ENCODE measurements at regions not wholly inside any gene's neighbourhood (a gene's known extent, or its start where the extent isn't known, plus 50 kb on each side); places are given as distances from the start of the nearest gene placed in this dataset.

DNA sequence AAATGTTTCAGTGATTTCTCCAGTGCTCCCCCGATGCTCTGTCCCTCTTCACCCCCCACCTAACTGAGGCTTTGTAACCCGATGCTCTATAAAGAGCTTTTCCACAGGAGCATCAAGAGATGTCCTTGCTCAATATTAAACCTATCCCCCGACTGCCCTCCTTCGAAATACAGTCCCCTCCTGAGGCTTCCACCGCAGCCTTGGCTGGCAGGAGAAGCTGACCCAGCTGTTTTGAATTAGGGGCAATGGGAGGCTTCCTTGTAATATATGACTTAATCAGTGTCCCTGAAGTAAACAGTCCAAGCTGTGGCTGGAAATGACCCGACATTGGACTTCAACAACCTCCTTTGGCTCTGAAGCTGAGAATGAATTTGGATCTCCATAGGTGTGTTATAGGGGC lies 62.4 kb downstream of the TMEM30B start:
- DNase-seq = no peak
- Histone ChIP-seq H3K27ac (ENCODE audit: low read depth, low read length) (no peak overlapping the region), H3K27me3 (ENCODE audit: control insufficient read depth in 2 of 2, insufficient read depth in 2 of 2, low read length in 2 of 2) (peaks cover 0 to 3% of the 10 kb centered on the region in 2 donors), H3K9me3 (ENCODE audit: control insufficient read depth in 2 of 3, low read length in 3 of 3) (no peaks in the 10 kb centered on the region), H3K4me1 (ENCODE audit: control insufficient read depth in 2 of 2, insufficient read depth in 2 of 2, low read length in 2 of 2) (no peaks in the 10 kb centered on the region), H3K36me3 (ENCODE audit: control insufficient read depth in 2 of 3, insufficient read depth in 3 of 3, low read length in 3 of 3) (no peaks in the 10 kb centered on the region), H3K4me3 (ENCODE audit: low read length) (no peak overlapping the region)
- ATAC-seq = no peak
- intact Hi-C loops (cut with micrococcal nuclease) = no loop called here
- H3K27me3 Mint-ChIP-seq = peaks cover 30 to 37% (median 35%) of the 10 kb centered on the region in 5 donors
- CTCF ChIA-PET = interaction anchor here (0.7 to 0.9 kb wide), 2 partner anchors 10 to 13 kb away, joined by 4 read pairs; no protein-coding TSS in a partner anchor
- H3K27ac Mint-ChIP-seq = no peak overlapping the region
- no peaks in the 10 kb centered on the region for H3K4me1 Mint-ChIP-seq
- POLR2A ChIA-PET = no interaction called here
- no peaks in the 10 kb centered on the region for H3K9me3 Mint-ChIP-seq
- H3K4me3 Mint-ChIP-seq = no peak overlapping the region
- no peaks in the 10 kb centered on the region for H3K36me3 Mint-ChIP-seq

DNA sequence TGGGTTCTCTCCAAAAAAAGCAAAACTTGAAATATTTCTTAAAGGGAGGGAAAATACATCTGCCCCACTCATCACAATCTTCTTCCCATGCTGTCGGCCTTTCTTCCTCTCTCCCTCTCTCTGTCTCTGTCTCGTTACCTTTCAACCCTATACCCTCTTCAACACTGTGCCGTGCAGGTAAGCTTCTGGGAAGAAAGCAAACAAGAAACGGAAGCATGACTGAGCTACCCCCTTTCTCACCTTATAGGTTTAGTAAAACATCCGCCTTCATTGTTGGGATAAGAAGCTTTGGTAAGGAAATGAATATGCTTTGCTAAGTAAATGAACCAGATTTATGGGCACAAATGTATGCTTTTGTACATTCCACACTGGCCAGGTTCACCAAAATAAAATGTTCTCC lies 63.0 kb downstream of the TMEM30B start:
- Histone ChIP-seq H3K4me1 (ENCODE audit: control insufficient read depth in 2 of 2, insufficient read depth in 2 of 2, low read length in 2 of 2) (no peaks in the 10 kb centered on the region), H3K27me3 (ENCODE audit: control insufficient read depth in 2 of 2, insufficient read depth in 2 of 2, low read length in 2 of 2) (no peaks in the 10 kb centered on the region), H3K27ac (ENCODE audit: low read depth, low read length) (no peak overlapping the region), H3K9me3 (ENCODE audit: control insufficient read depth in 2 of 3, low read length in 3 of 3) (no peaks in the 10 kb centered on the region), H3K4me3 (ENCODE audit: low read length) (no peak overlapping the region), H3K36me3 (ENCODE audit: control insufficient read depth in 2 of 3, insufficient read depth in 3 of 3, low read length in 3 of 3) (no peaks in the 10 kb centered on the region)
- CTCF ChIA-PET = interaction anchor here (0.9 kb wide), 1 partner anchor 12 kb away, joined by 4 read pairs; no protein-coding TSS in a partner anchor
- Mint-ChIP-seq H3K27ac (no peak overlapping the region), H3K36me3 (no peaks in the 10 kb centered on the region), H3K9me3 (no peaks in the 10 kb centered on the region), H3K27me3 (peaks cover 29 to 37% (median 30%) of the 10 kb centered on the region in 5 donors), H3K4me1 (no peaks in the 10 kb centered on the region), H3K4me3 (no peak overlapping the region)
- ATAC-seq (no peak), DNase-seq (no peak)
- POLR2A ChIA-PET = no interaction called here
- intact Hi-C loops (cut with micrococcal nuclease) = no loop called here

DNA sequence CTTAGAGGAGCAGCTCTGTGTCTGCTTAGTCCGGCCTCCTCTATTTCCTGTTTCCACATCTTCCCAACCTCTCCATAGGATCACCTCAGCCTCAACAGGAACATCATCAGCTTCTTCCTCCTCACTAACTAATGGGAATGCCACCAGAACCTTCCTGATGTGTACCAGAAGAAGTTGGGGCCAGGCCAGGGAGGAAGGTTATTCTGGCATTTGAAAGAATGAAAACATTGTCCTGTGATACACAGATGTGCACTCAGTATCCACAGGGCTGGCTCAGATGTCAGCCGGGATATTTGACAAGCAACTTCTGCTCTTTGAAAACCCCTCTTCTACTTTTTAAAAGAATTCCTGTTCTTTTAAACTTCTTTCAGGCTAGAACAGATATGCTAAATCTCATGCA lies 63.6 kb downstream of the TMEM30B start:
- no peaks in the 10 kb centered on the region for H3K4me1 Mint-ChIP-seq
- H3K27ac Mint-ChIP-seq = no peak overlapping the region
- ATAC-seq = no peak
- H3K9me3 Mint-ChIP-seq = no peaks in the 10 kb centered on the region
- H3K9me3 ChIP-seq (ENCODE audit: control insufficient read depth in 2 of 3, low read length in 3 of 3) = no peaks in the 10 kb centered on the region
- H3K4me1 ChIP-seq (ENCODE audit: control insufficient read depth in 2 of 2, insufficient read depth in 2 of 2, low read length in 2 of 2) = no peaks in the 10 kb centered on the region
- ChIA-PET POLR2A (interaction anchor here (0.6 kb wide), 1 partner anchor 572 kb away, joined by 5 read pairs; no protein-coding TSS in a partner anchor), CTCF (no interaction called here)
- no peak for DNase-seq
- H3K36me3 ChIP-seq (ENCODE audit: control insufficient read depth in 2 of 3, insufficient read depth in 3 of 3, low read length in 3 of 3) = no peaks in the 10 kb centered on the region
- H3K36me3 Mint-ChIP-seq = no peaks in the 10 kb centered on the region
- intact Hi-C loops (cut with micrococcal nuclease) = no loop called here
- no peak overlapping the region for H3K27ac ChIP-seq (ENCODE audit: low read depth, low read length)
- H3K4me3 Mint-ChIP-seq = no peak overlapping the region
- H3K27me3 Mint-ChIP-seq = peaks cover 24 to 33% (median 30%) of the 10 kb centered on the region in 5 donors
- H3K27me3 ChIP-seq (ENCODE audit: control insufficient read depth in 2 of 2, insufficient read depth in 2 of 2, low read length in 2 of 2) = no peaks in the 10 kb centered on the region
- H3K4me3 ChIP-seq (ENCODE audit: low read length) = no peak overlapping the region

DNA sequence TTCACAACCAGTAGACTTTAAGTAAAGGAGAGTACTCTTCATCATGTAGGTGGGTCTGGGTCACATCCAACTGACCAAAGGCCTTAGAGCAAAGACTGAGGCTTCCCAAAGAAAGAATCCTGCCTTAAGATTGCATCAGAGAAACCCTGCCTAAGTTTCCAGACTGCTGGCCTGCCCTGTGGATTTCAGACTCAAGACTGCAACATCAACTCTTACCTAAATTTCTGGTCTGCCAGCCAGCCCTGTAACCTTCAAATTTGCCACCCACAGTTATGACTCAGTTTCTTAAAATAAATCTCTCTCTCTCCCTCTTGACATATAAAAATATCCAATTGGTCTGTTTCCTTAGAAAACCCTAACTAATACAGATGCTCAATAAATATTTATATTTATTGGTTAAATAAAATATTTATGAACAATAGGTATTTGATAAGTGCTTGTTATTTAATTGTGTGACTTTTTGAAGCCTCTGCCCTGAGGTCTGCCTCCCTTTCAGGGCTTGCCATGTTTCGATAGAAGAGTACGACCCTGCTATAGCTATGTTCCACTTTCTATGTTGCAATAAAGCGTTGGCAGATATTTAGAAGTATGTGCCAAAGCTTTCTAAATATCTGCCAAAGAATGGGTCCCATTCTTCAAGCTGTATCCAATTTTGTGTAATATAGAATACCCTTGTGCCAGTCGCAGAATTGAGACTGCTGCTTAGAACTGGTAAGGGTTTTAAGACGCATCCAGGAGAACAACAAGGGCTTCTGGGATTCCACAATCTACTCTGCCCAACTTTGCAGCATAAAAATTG lies 65.7 kb downstream of the TMEM30B start:
- intact Hi-C loops (cut with micrococcal nuclease) = no loop called here
- Mint-ChIP-seq H3K9me3 (no peaks in the 10 kb centered on the region), H3K36me3 (no peaks in the 10 kb centered on the region), H3K4me3 (no peak overlapping the region), H3K27me3 (peaks cover 15 to 28% (median 19%) of the 10 kb centered on the region in 5 donors), H3K27ac (no peak overlapping the region), H3K4me1 (no peaks in the 10 kb centered on the region)
- Histone ChIP-seq H3K4me1 (ENCODE audit: control insufficient read depth in 2 of 2, insufficient read depth in 2 of 2, low read length in 2 of 2) (no peaks in the 10 kb centered on the region), H3K4me3 (ENCODE audit: low read length) (no peak overlapping the region), H3K9me3 (ENCODE audit: control insufficient read depth in 2 of 3, low read length in 3 of 3) (no peaks in the 10 kb centered on the region), H3K36me3 (ENCODE audit: control insufficient read depth in 2 of 3, insufficient read depth in 3 of 3, low read length in 3 of 3) (no peaks in the 10 kb centered on the region), H3K27me3 (ENCODE audit: control insufficient read depth in 2 of 2, insufficient read depth in 2 of 2, low read length in 2 of 2) (no peaks in the 10 kb centered on the region), H3K27ac (ENCODE audit: low read depth, low read length) (no peak overlapping the region)
- ChIA-PET CTCF (no interaction called here), POLR2A (interaction anchor here (0.6 kb wide), 1 partner anchor 652 kb away, joined by 3 read pairs; no protein-coding TSS in a partner anchor)
- ATAC-seq (no peak), DNase-seq (no peak)

DNA sequence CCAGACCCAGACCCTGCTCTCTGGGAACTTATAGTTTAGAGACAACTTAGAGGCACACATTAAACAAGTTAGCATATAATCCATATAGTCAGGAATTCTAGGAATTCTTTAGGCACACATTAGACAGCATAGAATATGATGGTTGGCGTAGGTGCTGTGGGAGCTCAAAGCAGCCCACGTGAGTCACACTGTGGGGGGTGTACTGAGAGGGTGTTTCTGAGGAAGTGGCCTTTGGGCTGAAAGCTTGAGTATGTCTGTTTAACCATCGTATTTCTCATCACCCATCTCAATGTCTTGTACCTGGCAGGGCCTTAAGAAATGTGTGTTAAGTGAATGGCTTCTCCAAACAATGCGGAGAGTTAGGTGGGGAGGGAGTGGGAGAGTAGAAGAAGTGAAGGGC lies 67.2 kb downstream of the TMEM30B start:
- DNase-seq (no peak), ATAC-seq (no peak)
- H3K4me1 ChIP-seq (ENCODE audit: control insufficient read depth in 2 of 2, insufficient read depth in 2 of 2, low read length in 2 of 2) = no peaks in the 10 kb centered on the region
- CTCF ChIA-PET = no interaction called here
- H3K27ac ChIP-seq (ENCODE audit: low read depth, low read length) = no peak overlapping the region
- H3K36me3 Mint-ChIP-seq = no peaks in the 10 kb centered on the region
- H3K27me3 Mint-ChIP-seq = peaks cover 3 to 25% (median 19%) of the 10 kb centered on the region in 5 donors
- H3K36me3 ChIP-seq (ENCODE audit: control insufficient read depth in 2 of 3, insufficient read depth in 3 of 3, low read length in 3 of 3) = no peaks in the 10 kb centered on the region
- H3K27ac Mint-ChIP-seq = no peak overlapping the region
- H3K4me1 Mint-ChIP-seq = no peaks in the 10 kb centered on the region
- no peaks in the 10 kb centered on the region for H3K9me3 ChIP-seq (ENCODE audit: control insufficient read depth in 2 of 3, low read length in 3 of 3)
- POLR2A ChIA-PET = no interaction called here
- H3K4me3 ChIP-seq (ENCODE audit: low read length) = no peak overlapping the region
- H3K9me3 Mint-ChIP-seq = no peaks in the 10 kb centered on the region
- intact Hi-C loops (cut with micrococcal nuclease) = no loop called here
- no peaks in the 10 kb centered on the region for H3K27me3 ChIP-seq (ENCODE audit: control insufficient read depth in 2 of 2, insufficient read depth in 2 of 2, low read length in 2 of 2)
- H3K4me3 Mint-ChIP-seq = no peak overlapping the region

DNA sequence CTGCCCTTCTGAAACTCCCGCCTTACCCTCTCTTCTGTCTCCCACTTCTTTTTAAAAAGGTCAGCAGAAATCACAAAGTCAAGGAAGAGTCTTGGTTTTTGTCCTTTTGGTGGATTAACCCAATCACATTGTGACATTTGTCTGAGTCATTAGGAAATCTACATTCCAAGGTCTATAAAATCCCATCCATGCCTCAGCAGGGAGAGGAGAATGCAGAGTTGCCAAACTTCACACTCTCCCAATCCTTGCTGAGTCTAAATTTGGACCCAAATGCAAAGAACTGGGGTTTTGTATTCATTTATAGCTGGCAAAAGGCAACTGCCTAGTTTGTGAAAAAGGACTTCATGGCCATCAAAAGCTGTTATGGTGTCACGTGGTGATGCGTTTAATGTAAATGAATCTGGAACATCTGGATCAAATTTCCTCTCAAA lies 67.9 kb downstream of the TMEM30B start:
- ATAC-seq = no peak

DNA sequence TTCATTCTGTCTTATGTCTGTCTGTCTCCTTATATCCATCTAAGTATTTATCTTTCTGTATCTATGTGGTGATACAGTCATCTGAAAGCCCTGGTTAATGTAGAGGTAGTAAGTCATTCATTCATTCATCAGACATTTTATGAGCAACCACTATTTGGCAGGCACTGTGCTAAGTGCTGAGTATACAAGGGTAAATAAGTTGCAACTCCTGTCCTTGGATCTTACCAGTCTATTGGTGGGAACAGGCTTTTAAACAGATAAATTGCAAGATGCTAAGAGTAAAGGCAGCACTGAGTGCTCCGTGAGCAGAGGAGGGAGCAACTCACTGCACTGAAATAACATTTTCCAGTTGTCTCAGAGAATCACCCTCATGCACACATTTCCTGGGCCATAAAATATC lies 68.6 kb downstream of the TMEM30B start:
- H3K27me3 Mint-ChIP-seq = peaks cover 0 to 18% (median 15%) of the 10 kb centered on the region in 5 donors
- intact Hi-C loops (cut with micrococcal nuclease) = no loop called here
- H3K9me3 Mint-ChIP-seq = no peaks in the 10 kb centered on the region
- H3K27ac Mint-ChIP-seq = no peak overlapping the region
- no peaks in the 10 kb centered on the region for H3K27me3 ChIP-seq (ENCODE audit: control insufficient read depth in 2 of 2, insufficient read depth in 2 of 2, low read length in 2 of 2)
- H3K4me1 Mint-ChIP-seq = no peaks in the 10 kb centered on the region
- no peak overlapping the region for H3K4me3 Mint-ChIP-seq
- ChIA-PET CTCF (no interaction called here), POLR2A (no interaction called here)
- ATAC-seq (no peak), DNase-seq (no peak)
- H3K4me1 ChIP-seq (ENCODE audit: control insufficient read depth in 2 of 2, insufficient read depth in 2 of 2, low read length in 2 of 2) = no peaks in the 10 kb centered on the region
- no peak overlapping the region for H3K27ac ChIP-seq (ENCODE audit: low read depth, low read length)
- H3K36me3 ChIP-seq (ENCODE audit: control insufficient read depth in 2 of 3, insufficient read depth in 3 of 3, low read length in 3 of 3) = no peaks in the 10 kb centered on the region
- H3K36me3 Mint-ChIP-seq = no peaks in the 10 kb centered on the region
- H3K9me3 ChIP-seq (ENCODE audit: control insufficient read depth in 2 of 3, low read length in 3 of 3) = no peaks in the 10 kb centered on the region
- H3K4me3 ChIP-seq (ENCODE audit: low read length) = no peak overlapping the region

More for the DNA sequence above, 67.9 kb downstream of the TMEM30B start:
- Mint-ChIP-seq H3K36me3 (no peaks in the 10 kb centered on the region), H3K27ac (no peak overlapping the region), H3K4me1 (no peaks in the 10 kb centered on the region), H3K9me3 (no peaks in the 10 kb centered on the region), H3K4me3 (no peak overlapping the region), H3K27me3 (peaks cover 0 to 23% (median 15%) of the 10 kb centered on the region in 5 donors)
- CTCF ChIA-PET = no interaction called here
- no peak for DNase-seq
- Histone ChIP-seq H3K4me3 (ENCODE audit: low read length) (no peak overlapping the region), H3K9me3 (ENCODE audit: control insufficient read depth in 2 of 3, low read length in 3 of 3) (no peaks in the 10 kb centered on the region), H3K36me3 (ENCODE audit: control insufficient read depth in 2 of 3, insufficient read depth in 3 of 3, low read length in 3 of 3) (no peaks in the 10 kb centered on the region), H3K27me3 (ENCODE audit: control insufficient read depth in 2 of 2, insufficient read depth in 2 of 2, low read length in 2 of 2) (no peaks in the 10 kb centered on the region), H3K4me1 (ENCODE audit: control insufficient read depth in 2 of 2, insufficient read depth in 2 of 2, low read length in 2 of 2) (no peaks in the 10 kb centered on the region), H3K27ac (ENCODE audit: low read depth, low read length) (no peak overlapping the region)
- POLR2A ChIA-PET = no interaction called here
- intact Hi-C loops (cut with micrococcal nuclease) = no loop called here
